ENCODE measurements at regions not wholly inside any gene's neighbourhood (a gene's known extent, or its start where the extent isn't known, plus 50 kb on each side); places are given as distances from the start of the nearest gene placed in this dataset.

GRCh38 chr9:13979941-13980318 is 334.0 kb downstream of the NFIB start:
- no peak for TF ChIP-seq CTCF (IDR thresholded peaks at IDR 0.05)
- TF ChIP-seq POLR2AphosphoS5 (IDR thresholded peaks at IDR 0.05) = no peak
- TF ChIP-seq POLR2A (IDR thresholded peaks at IDR 0.05) = no peak
- TF ChIP-seq EP300 (IDR thresholded peaks at IDR 0.05) = no peak

All from suprapubic skin (tissue), 4 donors.